Endodermal cell (in vitro differentiated cells): ENCODE measurements at regions not wholly inside any gene's neighbourhood (a gene's known extent, or its start where the extent isn't known, plus 50 kb on each side); places are given as distances from the start of the nearest gene placed in this dataset.

Source experiments
- DNase-seq: peaks from one replicate; pipeline ENCODE4 v3.0.0-alpha.2; 2017
- H3K27ac ChIP-seq: 2 replicates; pipeline ENCODE4 v1.5.1; 2013; ENCODE audit warnings: mild to moderate bottlenecking, low read depth, low read length, moderate library complexity
- H3K27me3 ChIP-seq: 2 replicates; pipeline ENCODE4 v1.6.1; 2013; ENCODE audit warnings: mild to moderate bottlenecking, low read length, moderate library complexity; ENCODE audit not compliant: insufficient read depth, control insufficient read depth, poor library complexity, severe bottlenecking
- H3K36me3 ChIP-seq: 2 replicates; pipeline ENCODE4 v1.7.0; 2013; ENCODE audit warnings: mild to moderate bottlenecking, low read length, moderate library complexity; ENCODE audit not compliant: control insufficient read depth, insufficient read depth
- H3K4me1 ChIP-seq: one replicate; pipeline ENCODE4 v1.7.0; 2013; ENCODE audit warnings: low read length; ENCODE audit not compliant: control insufficient read depth, insufficient read depth
- H3K4me3 ChIP-seq: 2 replicates; pipeline ENCODE4 v1.5.1; 2013; ENCODE audit warnings: mild to moderate bottlenecking, low read length, moderate library complexity
- H3K9ac ChIP-seq: 2 replicates; pipeline ENCODE4 v1.6.1; 2013; ENCODE audit warnings: mild to moderate bottlenecking, low read length, moderate library complexity; ENCODE audit not compliant: poor library complexity, severe bottlenecking; ENCODE audit errors: extremely low read depth
- H3K9me3 ChIP-seq: 2 replicates; pipeline ENCODE4 v1.6.1; 2013; ENCODE audit warnings: mild to moderate bottlenecking, low read length, moderate library complexity; ENCODE audit not compliant: control insufficient read depth
- H3K27ac Mint-ChIP-seq: 2 replicates; pipeline ENCODE4 v1.8.0; 2020; ENCODE audit warnings: mixed read lengths
- H3K27me3 Mint-ChIP-seq: 2 replicates; pipeline ENCODE4 v1.8.0; 2021; ENCODE audit warnings: mild to moderate bottlenecking, mixed read lengths; ENCODE audit not compliant: insufficient read depth
- H3K36me3 Mint-ChIP-seq: 2 replicates; pipeline ENCODE4 v1.8.0; 2020; ENCODE audit warnings: low read depth, mixed read lengths
- H3K4me1 Mint-ChIP-seq: 2 replicates; pipeline ENCODE4 v1.8.0; 2020; ENCODE audit warnings: mixed read lengths
- H3K4me3 Mint-ChIP-seq: 2 replicates; pipeline ENCODE4 v1.8.0; 2020; ENCODE audit warnings: mild to moderate bottlenecking, moderate library complexity, mixed read lengths
- H3K9me3 Mint-ChIP-seq: 2 replicates; pipeline ENCODE4 v1.8.0; 2020; ENCODE audit warnings: mild to moderate bottlenecking, mixed read lengths
- CTCF ChIP-seq: fragments of 200-600 bp; sonication (generic); conservative IDR thresholded peaks from 2 replicates; pipeline ENCODE4 v1.5.0; 2021; ENCODE audit warnings: antibody characterized with exemption, mild to moderate bottlenecking
- WGBS, 2 experiments: methylation state at CpG; one replicate each; pipeline versions ENCODE4 v1.1.5 to v1.1.7; 2013; ENCODE audit warnings: missing lambda C conversion rate in 2 of 2, mixed read lengths in 1 of 2; ENCODE audit not compliant: insufficient coverage in 1 of 2, insufficient read length in 1 of 2; 5-methylcytosine and 5-hydroxymethylcytosine counted together

- Mint-ChIP-seq H3K36me3 (no peaks in the 10 kb centered on the region), H3K27me3 (no peaks in the 10 kb centered on the region), H3K4me3 (no peak overlapping the region), H3K4me1 (peaks cover 7% of the 10 kb centered on the region), H3K9me3 (peaks cover 9% of the 10 kb centered on the region), H3K27ac (no peak overlapping the region)
- no peak overlapping the region for H3K9ac ChIP-seq
- H3K27me3 ChIP-seq = no peaks in the 10 kb centered on the region
- WGBS, 2 experiments = 92 to 100% methylated on average over 1 of the region's 1 CpG
- H3K27ac ChIP-seq = no peak overlapping the region
- H3K4me3 ChIP-seq = no peak overlapping the region
- no peak for DNase-seq
- no peaks in the 10 kb centered on the region for H3K36me3 ChIP-seq
- TF ChIP-seq CTCF = no peak
- H3K9me3 ChIP-seq = peaks cover 13% of the 10 kb centered on the region
- no peaks in the 10 kb centered on the region for H3K4me1 ChIP-seq
These were observed 149.0 kb upstream of the SH3BP4 start for GRCh38 chr2:234802845-234803171.

- WGBS, 2 experiments = 97 to 100% methylated on average over 2 to 4 of the region's 4 CpGs
- Mint-ChIP-seq H3K36me3 (no peaks in the 10 kb centered on the region), H3K4me3 (no peak overlapping the region), H3K9me3 (peaks cover 7% of the 10 kb centered on the region), H3K27ac (no peak overlapping the region), H3K27me3 (no peaks in the 10 kb centered on the region), H3K4me1 (peaks cover 7% of the 10 kb centered on the region)
- no peak overlapping the region for H3K4me3 ChIP-seq
- H3K9ac ChIP-seq = no peak overlapping the region
- no peaks in the 10 kb centered on the region for H3K4me1 ChIP-seq
- TF ChIP-seq CTCF = no peak
- H3K9me3 ChIP-seq = peaks cover 11% of the 10 kb centered on the region
- DNase-seq = no peak
- no peaks in the 10 kb centered on the region for H3K27me3 ChIP-seq
- no peaks in the 10 kb centered on the region for H3K36me3 ChIP-seq
- no peak overlapping the region for H3K27ac ChIP-seq
These were observed 149.6 kb upstream of the SH3BP4 start for GRCh38 chr2:234802071-234802844.

- peak overlapping the region; percentile 63 for H3K27ac ChIP-seq
- no peaks in the 10 kb centered on the region for H3K27me3 ChIP-seq
- no peaks in the 10 kb centered on the region for H3K36me3 Mint-ChIP-seq
- no peaks in the 10 kb centered on the region for H3K9me3 ChIP-seq
- H3K4me3 Mint-ChIP-seq = no peak overlapping the region
- no peak overlapping the region for H3K9ac ChIP-seq
- H3K27me3 Mint-ChIP-seq = no peaks in the 10 kb centered on the region
- H3K4me1 Mint-ChIP-seq = peaks cover 7% of the 10 kb centered on the region
- 85 to 89% methylated on average over 14 to 15 of the region's 15 CpGs for WGBS, 2 experiments
- no peak for DNase-seq
- no peaks in the 10 kb centered on the region for H3K36me3 ChIP-seq
- H3K4me3 ChIP-seq = no peak overlapping the region
- H3K9me3 Mint-ChIP-seq = no peaks in the 10 kb centered on the region
- no peaks in the 10 kb centered on the region for H3K4me1 ChIP-seq
- no peak overlapping the region for H3K27ac Mint-ChIP-seq
- no peak for TF ChIP-seq CTCF
These were observed 154.1 kb upstream of the SH3BP4 start for GRCh38 chr2:234797566-234798250.
